HTR-8/SVneo (cell line): ENCODE measurements at regions not wholly inside any gene's neighbourhood (a gene's known extent, or its start where the extent isn't known, plus 50 kb on each side); places are given as distances from the start of the nearest gene placed in this dataset.

Experiments
- DNase-seq: peaks from one replicate; pipeline ENCODE4 v3.0.0; 2011; ENCODE audit warnings: low spot score, mixed read lengths; ENCODE audit not compliant: insufficient read length
- FAIRE-seq: peaks from 2 replicates; lab custom pipeline; 2011; peaks lifted over from hg19 to GRCh38; lab: Jason Lieb, UNC

DNA sequence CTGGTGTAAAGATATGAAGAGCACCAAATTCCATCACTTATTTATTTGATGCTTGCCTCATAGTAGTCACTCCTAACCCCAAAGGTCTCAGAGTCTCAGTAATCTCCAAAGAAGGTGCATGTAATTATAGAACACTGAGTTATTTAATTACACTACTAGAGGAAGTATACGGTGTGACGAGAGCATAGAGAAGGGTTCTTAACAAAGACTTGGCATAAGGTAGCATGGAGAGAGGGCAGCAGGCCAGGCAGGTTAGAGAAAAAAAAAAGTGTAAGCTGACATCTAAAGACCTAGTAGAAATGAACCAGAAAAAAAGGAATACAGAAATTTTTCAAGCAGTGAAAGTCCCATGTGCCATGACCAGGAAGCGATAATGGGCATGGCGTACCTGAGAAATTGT lies 213.3 kb upstream of the TGFBR2 start:
- DNase-seq (no peak), FAIRE-seq (no peak)

DNA sequence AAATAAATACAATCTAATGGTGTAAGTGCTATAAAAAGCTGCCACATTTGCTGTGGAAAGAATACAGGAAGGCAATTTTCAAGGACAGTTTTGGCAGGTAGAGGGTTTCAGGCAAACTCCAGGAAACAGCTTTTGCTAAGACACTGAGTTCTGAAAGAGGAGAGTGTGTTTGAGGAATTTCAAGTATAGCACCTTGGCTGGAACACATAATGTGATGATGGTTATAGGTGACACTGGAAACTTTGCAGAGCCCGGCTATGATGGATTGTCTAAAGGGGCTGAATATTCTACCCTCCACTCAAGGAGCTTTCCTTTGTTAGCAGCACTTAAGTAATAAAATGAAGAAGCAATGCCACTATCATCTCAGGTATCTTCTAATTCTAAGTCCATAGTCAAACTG lies 209.4 kb upstream of the TGFBR2 start:
- FAIRE-seq (no peak), DNase-seq (no peak)

DNA sequence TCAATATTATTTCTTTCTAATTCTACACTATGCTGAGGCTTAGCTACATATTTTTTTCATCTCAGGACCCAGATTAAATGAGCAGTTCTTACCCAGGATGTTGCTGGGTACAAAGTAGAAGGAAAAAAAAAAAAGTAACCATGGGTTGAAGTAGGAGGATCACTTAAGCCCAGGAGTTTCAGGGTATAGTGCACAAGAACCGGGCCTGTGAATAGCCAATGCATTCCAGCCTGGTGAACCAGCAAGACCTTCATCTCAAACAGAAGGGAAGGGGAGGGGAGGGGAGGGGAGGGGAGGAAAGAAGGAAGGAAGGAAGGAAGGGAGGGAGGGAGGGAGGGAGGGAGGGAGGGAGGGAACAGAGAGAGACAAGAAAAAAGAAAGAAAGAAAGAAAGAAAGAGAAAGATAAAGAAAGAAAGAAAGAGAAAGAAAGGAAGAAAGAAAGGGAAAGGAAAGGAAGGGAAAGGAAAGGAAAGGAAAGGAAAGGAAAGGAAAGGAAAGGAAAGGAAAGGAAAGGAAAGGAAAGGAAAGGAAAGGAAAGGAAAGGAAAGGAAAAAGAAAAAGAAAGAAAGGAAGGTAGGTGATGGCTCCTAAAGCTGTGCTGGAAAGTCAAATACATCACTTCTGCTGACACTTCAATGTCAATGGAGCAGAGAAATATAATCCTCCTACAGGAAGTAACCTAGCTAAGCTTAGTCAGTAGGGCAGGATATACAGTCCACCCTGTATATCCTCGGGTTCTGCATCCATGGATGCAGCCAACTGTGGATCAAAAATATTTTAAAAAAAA lies 206.8 kb upstream of the TGFBR2 start:
- FAIRE-seq (no peak), DNase-seq (no peak)

DNA sequence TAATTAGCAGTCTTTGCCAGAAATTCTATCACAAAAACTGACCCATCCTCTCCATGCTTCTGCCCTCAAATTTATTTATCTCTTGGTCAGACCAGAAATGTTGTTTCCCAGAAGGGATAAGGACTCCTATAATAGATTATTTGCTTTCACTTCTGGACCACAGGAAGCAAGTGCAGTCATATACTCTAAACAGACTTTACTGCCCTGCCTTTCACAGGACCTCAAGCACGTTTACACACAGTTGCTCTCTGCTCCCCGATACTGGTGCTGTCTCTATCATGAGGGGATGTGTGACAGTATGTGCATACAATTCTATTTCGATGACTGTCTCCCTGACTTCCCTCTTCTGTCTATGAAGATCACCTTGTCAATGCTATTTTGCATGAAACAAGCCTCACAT lies 205.5 kb upstream of the TGFBR2 start:
- FAIRE-seq (no peak), DNase-seq (no peak)

DNA sequence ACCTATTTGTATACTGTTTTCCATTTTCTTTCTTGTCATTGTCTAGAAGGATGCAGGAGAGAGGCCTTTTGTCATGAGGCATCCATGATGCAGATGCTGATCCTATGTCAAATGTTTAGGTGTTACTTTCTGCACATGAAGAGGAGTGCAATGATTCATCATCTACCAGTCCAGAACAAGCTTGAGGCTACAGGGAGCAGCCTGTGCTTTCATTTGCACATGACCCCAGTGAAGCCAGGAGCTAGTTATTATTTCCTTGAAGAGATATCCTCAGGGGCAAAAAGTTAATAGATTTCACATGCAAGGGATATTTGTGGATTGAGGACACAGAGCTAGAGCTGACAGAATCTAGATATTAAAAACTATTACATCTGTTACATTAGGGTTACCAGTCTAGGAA lies 204.4 kb upstream of the TGFBR2 start:
- no peak for FAIRE-seq
- DNase-seq, result no peak

DNA sequence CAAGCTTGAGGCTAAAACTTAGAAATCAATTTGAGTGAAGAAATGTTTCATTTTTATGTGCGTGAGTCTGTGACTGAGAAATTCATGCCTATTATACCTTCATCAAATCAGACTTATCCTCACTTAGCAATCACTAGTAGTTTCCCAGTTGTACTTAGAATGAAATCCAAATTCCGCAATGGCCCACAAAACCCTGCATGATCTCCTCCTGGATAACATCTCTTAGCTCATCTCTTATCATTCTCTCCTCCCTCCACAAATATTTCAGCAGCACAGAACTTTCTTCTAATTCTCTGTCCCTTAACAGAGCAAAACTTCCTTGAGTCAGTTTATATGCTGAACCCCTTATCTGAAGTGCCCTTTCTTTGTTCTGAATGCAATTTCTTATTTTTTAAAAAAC lies 198.8 kb upstream of the TGFBR2 start:
- no peak for FAIRE-seq

DNA sequence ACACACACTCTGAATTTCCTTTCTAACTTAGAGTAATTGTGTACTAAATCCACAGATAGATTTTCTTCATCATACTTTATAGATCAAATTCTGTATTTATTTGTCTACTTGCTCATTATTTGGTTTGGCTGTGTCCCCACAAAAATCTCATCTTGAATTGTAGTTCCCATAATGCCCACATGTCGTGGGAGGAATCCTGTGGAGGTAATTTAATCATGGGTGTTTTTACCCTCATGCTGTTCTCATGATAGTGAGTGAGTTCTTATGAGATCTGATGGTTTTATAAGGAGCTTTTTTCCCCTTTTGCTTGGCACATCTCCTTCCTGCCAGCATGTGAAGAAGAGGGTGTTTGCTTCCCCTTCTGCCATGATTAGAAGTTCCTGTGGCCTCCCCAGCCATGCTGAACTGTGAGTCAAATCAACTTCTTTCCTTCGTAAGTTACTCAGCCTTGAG lies 198.3 kb upstream of the TGFBR2 start:
- FAIRE-seq, result no peak
- DNase-seq, result no peak

More for the DNA sequence above, 198.8 kb upstream of the TGFBR2 start:
- DNase-seq, result no peak

DNA sequence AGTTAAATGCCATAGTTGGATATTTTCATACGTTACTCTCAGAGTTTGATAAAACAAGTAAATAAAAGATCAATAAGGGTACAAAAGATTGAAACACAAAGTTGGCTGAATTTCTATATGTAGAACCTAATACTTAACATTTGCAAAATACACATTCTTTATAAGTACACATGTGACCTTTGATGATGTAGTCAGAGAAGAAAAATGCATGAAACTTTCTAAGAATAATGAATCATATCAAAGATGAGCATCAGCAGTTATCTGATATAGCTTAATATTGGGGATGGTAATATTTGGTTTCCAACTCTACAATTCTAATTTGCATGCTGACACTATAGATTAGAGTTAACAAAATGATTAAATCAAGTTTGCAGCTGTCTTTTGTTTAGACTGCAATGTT lies 188.0 kb upstream of the TGFBR2 start:
- FAIRE-seq, result no peak

DNA sequence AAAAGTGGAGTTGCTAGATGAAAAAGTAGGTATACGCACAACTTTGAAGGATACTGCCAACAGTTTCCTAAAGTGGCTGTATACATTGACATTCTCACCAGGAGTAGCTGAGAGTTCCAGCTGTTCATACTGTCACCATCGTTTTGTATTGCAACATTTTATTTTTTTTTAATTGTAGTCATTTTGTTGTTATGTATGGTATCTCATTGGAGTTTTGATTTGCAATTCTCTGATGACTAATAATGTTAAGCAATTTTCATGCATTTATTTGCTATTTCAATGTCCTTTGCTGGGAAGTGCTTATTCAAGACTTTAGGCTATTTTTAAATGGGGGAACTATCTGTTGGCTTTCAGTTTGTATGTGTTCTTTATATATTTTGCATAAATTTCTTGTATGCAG lies 185.1 kb upstream of the TGFBR2 start:
- no peak for DNase-seq

More for the DNA sequence above, 188.0 kb upstream of the TGFBR2 start:
- no peak for DNase-seq

DNA sequence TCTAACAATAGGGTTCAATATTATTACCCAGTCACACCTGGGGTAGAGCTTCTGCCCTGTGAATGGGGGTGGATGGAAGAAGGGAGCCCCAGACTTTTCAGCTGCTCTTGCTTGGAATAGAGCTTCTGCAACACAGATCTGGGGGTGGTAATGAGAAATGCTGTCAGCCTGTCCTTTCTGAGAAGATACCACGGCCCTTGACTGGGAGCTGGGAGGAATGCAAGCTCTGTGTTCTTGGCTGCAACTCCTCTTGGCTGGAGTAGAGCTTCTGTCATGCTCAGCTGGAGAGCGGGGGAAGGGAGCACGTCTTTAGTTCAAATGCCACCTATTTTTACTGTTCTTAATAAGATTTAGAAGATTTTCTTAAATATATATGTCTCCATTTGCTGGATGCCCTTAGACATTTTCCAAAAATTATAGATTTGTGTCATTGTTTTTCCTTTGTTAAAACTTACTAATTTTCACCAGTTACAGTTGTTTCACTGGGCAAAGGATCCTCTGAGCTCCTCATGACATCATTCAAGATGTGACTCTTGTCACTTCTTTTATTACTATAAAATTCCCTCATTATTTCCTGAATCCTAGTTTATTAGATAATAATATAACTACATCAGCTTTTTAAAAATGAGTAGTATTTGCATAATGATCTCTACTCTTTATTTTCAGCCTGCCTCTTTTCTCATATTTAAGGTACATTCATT lies 180.0 kb upstream of the TGFBR2 start:
- no peak for FAIRE-seq
- DNase-seq, result no peak

More for the DNA sequence above, 185.1 kb upstream of the TGFBR2 start:
- no peak for FAIRE-seq

DNA sequence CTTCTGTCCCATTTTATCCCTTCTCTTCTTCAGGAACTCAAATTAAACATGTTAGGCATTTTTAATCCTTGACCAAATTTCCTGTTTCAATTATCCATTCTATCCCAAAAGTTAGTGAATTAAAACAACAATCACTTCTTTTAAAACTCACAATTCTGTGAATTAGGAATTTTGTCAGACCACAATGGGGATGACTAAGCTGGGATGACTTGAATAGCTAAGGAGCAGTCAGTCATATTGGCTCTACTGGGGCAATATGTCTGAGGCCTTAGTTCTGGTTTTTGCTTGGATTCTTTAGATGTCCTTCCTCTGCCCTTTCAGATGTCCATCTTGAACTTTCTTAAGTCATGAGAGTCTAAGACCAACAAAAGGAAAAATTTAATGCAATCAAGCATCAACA lies 178.2 kb upstream of the TGFBR2 start:
- FAIRE-seq (no peak), DNase-seq (no peak)

DNA sequence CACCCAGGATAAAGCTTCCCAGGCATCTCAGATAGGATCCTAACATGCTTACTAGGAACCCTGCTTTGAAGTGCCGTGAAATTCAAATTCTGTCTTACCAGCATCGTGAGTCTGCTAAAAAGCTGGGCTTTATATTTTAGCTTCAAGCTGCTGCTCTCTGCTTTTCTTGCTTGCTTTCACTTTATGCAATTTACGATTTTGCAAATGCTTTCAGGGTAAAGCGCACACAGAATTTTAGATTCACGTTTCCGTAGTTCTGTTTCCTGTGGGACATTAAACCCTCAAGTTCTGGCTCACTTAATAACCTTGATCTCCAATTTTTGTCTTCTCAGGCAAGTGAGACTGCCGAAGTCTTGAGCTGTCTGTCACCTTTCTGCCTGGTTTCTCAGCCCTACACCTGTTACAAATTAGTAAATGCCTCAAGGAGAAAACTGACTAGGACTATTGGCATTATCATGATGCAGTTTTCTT lies 170.5 kb upstream of the TGFBR2 start:
- DNase-seq (no peak), FAIRE-seq (no peak)

DNA sequence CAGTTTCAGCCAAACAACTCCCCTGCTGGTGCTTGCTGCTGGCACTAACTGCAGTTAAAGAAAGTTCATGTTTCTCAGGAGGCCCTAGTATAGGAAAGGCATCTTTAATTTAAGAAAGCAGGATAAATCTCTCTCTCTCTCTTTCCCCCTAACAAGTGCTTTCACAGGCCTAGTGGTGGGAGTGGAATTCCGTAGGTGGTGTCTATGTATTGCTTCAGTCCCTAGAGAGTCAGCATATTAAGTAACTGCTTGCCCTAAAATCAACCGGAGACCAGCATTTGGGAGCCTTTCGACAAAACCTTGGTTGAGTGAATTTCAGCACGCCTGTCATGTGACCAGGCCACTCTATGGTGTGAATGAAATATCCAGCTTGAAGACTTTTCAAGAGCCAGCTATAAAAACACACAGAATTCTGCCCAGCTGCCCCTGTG lies 169.2 kb upstream of the TGFBR2 start:
- DNase-seq (no peak), FAIRE-seq (no peak)

DNA sequence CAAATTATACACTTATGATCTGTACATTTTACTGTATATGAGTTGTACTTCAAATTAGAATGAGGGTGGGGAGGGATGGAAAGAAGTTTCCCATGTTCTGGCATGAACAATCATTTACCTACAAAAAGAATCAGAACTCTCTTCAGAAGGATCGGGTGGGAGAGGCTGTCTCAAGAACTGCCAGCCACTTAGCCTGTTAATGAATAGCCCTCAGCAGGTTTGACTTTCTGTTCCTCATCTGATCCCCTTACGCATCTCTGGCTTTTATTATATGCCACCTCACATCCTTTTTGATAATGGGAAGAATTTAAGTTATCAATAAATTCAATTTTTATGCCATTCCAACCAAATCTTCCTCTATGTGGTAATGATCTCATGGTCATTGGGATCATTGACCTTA lies 168.3 kb upstream of the TGFBR2 start:
- FAIRE-seq (no peak), DNase-seq (no peak)

DNA sequence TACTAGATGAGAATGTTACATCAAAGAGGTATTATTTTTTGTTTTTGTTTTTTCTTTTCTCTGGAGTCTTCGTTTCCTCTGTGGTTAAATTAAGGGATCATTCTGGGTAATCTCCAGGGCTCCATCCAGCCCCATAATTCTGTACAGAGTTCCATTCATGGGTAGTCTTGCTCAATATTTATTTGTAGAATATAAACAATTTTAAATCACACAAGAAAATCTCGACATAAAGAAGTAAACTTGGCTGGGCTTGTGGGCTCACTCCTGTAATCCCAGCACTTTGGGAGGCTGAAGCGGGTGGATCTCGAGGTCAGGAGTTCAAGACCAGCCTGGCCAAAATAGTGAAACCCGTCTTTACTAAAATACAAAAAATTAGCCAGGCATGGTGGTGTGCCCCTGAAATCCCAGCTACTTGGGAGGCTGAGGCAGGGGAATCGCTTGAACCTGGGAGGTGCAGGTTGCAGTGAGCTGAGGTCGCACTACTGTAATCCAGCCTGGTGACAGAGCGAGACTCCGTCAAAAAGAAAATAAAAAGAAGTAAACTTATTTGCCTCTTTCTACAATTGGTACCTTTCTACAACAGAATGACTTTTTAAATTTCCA lies 166.8 kb upstream of the TGFBR2 start:
- FAIRE-seq, result no peak
- DNase-seq, result no peak

DNA sequence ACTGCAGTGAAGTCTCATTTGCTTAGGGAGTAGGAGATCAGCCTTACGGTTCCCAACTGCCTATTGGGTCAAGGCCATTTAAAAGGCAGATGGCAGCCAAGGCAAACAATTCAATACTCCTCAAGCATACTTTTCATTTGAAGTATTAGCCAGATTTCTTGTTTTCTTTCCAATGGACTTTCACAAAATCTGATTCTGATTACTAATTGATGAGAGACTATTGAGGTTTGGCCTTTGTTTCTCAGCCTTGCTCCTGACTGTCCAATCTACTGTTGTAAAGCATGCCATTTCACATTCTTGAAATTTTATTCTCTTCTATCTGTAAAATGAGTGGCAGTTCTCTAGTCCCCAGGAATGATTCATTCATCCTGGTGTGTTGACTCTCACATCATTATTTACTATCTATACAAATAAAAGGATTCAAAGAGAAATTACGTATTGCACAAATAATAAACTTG lies 166.2 kb upstream of the TGFBR2 start:
- DNase-seq (peak; percentile 31), FAIRE-seq (no peak)

DNA sequence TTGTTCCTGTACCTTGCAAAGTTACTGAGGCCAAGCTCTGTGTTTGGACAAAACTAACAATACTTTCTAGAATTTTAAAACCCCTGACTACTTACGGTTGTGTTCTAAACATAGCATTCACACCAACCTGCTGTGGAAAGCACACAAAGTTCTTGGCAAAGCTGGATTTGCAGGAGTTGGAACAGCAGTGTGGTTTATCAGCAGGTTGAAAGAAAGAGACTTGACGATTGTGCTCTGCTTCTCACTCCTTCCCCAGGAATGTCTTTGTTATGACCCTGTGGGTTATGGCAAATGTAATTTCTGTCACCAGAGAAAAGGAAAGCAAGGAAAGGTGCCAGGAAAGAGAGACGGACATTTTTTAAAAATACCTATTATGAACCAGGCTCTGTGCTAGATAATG lies 165.5 kb upstream of the TGFBR2 start:
- FAIRE-seq (no peak), DNase-seq (no peak)

DNA sequence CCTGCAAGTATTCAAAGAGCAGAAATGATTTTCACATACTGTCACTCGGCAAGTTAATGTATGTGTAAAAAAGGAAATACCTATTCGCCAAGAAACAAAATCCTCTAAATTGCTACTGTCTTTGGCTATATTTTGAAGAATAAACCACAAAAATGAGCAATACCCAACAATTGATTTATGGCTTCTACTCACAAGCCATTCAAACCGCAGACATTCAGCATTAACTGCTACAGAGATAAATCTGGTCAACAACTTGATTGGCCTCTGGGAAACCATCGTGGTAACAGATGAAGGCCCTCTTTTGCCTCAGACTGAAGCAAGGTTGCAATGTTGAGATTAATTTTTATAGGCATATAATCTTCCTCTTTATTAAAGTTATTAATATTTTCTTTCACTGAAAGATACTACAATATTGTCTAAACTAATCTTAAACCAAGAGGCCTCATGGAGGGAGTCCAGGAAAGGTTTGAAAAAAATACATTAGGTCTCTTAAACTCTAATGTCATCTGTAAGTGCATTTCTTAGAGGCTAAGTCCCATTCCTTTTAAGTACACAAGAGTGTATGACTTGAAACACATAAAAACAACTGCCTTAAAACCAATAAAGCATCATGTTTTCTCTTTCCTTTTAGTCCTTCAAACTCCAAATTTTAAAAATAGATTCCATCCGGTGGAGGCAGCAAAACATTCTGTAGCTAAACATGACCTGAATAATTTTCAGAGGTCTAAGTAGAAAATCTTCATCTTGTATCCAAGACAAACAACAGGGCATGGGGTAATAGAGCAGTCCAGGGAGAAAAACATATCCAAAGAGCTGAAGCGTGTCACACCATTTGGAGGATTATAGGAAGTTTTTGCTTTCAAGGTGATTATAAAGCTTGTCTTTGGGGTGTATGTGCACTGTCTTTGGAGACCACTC lies 162.4 kb upstream of the TGFBR2 start:
- peak; percentile 41 for DNase-seq
- FAIRE-seq, result peak; percentile 51

DNA sequence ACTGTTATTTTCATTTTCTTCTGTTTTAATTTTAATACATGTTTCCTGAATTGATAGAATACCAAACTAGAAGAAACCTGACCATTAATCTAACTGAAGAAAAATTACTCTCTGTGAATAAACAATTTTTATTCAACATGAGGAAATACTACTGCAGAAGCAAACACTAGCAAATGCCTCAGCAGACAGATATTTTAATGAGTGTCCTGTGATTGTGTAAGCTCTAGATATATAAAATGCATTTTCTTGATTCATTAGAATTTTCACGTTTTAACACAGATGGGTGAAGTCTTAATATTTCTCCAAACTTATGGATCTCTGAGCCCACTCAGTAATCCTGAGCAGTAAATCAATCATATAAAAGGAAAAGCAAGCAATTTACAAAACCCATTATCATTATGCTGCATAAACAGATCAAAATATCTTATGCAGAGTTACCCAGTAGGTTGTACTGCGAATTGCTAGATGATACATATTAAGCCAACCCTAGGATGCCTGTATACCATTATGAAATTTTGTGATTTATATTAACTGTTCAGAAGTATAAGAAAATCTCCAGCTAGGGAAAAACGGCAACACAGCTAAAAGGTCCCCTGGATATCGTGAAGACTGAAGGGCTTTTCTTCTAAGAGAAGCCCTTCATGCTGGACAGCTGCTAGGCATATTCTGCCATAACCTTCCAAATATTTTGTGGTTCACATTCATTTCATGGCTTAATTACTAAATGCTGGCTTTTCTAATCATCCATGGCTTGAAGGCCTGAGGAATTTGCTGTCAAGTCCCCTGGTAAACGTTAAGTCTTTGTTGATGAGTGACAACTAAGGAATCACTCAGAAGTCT lies 157.7 kb upstream of the TGFBR2 start:
- FAIRE-seq (no peak), DNase-seq (no peak)
